ENCODE measurements at regions not wholly inside any gene's neighbourhood (a gene's known extent, or its start where the extent isn't known, plus 50 kb on each side); places are given as distances from the start of the nearest gene placed in this dataset.
"Not testable (repeated sequence)": the region's sequence is repeated elsewhere in the genome, so short reads cannot be mapped to it uniquely, and the experiment has no call there.

- no peak overlapping the region for H4K12ac ChIP-seq (ENCODE audit: low read depth, low read length)
- no peaks in the 10 kb centered on the region for H3K79me1 ChIP-seq (ENCODE audit: low read length)
- H4K91ac ChIP-seq (ENCODE audit: low read depth, low read length): no peak overlapping the region
- no peak overlapping the region for H2BK120ac ChIP-seq (ENCODE audit: insufficient read depth, low read length, poor library complexity)
- peaks cover 3% of the 10 kb centered on the region for H3K9me3 ChIP-seq (ENCODE audit: insufficient read depth, low read depth, low read length)
- no peak overlapping the region for H3K4me2 ChIP-seq (ENCODE audit: low read length)
- no peak overlapping the region for H3K27ac ChIP-seq (ENCODE audit: low read depth, low read length)
- no peak overlapping the region for H2AK5ac ChIP-seq (ENCODE audit: low read length)
- no peak overlapping the region for H3K9ac ChIP-seq (ENCODE audit: low read length)
- H3K14ac ChIP-seq (ENCODE audit: low read length): no peak overlapping the region
- no peaks in the 10 kb centered on the region for H3K79me2 ChIP-seq (ENCODE audit: control insufficient read depth, insufficient read depth, low read length, poor library complexity)
- H2AFZ ChIP-seq (ENCODE audit: insufficient read depth, low read length, poor library complexity): no peak overlapping the region
- no peak overlapping the region for H3K23ac ChIP-seq (ENCODE audit: low read length)
- no peak overlapping the region for H3K4me3 ChIP-seq (ENCODE audit: low read depth, low read length)
- no peak overlapping the region for H3K18ac ChIP-seq (ENCODE audit: low read length)
- no peaks in the 10 kb centered on the region for H3K27me3 ChIP-seq (ENCODE audit: insufficient read depth, low read length)
- no peaks in the 10 kb centered on the region for H3K36me3 ChIP-seq (ENCODE audit: control insufficient read depth in 1 of 2, insufficient read depth in 2 of 2, low read length in 2 of 2)
- H3K4ac ChIP-seq (ENCODE audit: low read depth, low read length): no peak overlapping the region
- peaks cover 0 to 2% of the 10 kb centered on the region in 2 experiments for H3K4me1 ChIP-seq (ENCODE audit: control insufficient read depth in 1 of 2, insufficient read depth in 2 of 2, low read length in 2 of 2)
- H2BK5ac ChIP-seq (ENCODE audit: low read depth, low read length, poor library complexity): no peak overlapping the region
- DNase-seq: no peak
- H2BK12ac ChIP-seq (ENCODE audit: low read length): no peak overlapping the region
- no peak overlapping the region for H4K8ac ChIP-seq (ENCODE audit: low read depth, low read length)
Observed at GRCh38 chr20:60187683-60188082, 229.5 kb downstream of the CDH26 start.

- DNase-seq: no peak
- H3K4ac ChIP-seq (ENCODE audit: low read depth, low read length): no peak overlapping the region
- no peak overlapping the region for H4K8ac ChIP-seq (ENCODE audit: low read depth, low read length)
- H2BK12ac ChIP-seq (ENCODE audit: low read length): no peak overlapping the region
- no peak overlapping the region for H3K27ac ChIP-seq (ENCODE audit: low read depth, low read length)
- no peak overlapping the region for H3K4me3 ChIP-seq (ENCODE audit: low read depth, low read length)
- no peaks in the 10 kb centered on the region for H3K27me3 ChIP-seq (ENCODE audit: insufficient read depth, low read length)
- no peak overlapping the region for H2AFZ ChIP-seq (ENCODE audit: insufficient read depth, low read length, poor library complexity)
- H2BK120ac ChIP-seq (ENCODE audit: insufficient read depth, low read length, poor library complexity): no peak overlapping the region
- no peaks in the 10 kb centered on the region for H3K79me2 ChIP-seq (ENCODE audit: control insufficient read depth, insufficient read depth, low read length, poor library complexity)
- H3K79me1 ChIP-seq (ENCODE audit: low read length): no peaks in the 10 kb centered on the region
- H4K12ac ChIP-seq (ENCODE audit: low read depth, low read length): no peak overlapping the region
- H2AK5ac ChIP-seq (ENCODE audit: low read length): no peak overlapping the region
- H3K23ac ChIP-seq (ENCODE audit: low read length): no peak overlapping the region
- H3K4me1 ChIP-seq (ENCODE audit: control insufficient read depth in 1 of 2, insufficient read depth in 2 of 2, low read length in 2 of 2): peaks cover 0 to 2% of the 10 kb centered on the region in 2 experiments
- no peaks in the 10 kb centered on the region for H3K36me3 ChIP-seq (ENCODE audit: control insufficient read depth in 1 of 2, insufficient read depth in 2 of 2, low read length in 2 of 2)
- no peak overlapping the region for H3K9ac ChIP-seq (ENCODE audit: low read length)
- H3K4me2 ChIP-seq (ENCODE audit: low read length): no peak overlapping the region
- no peak overlapping the region for H4K91ac ChIP-seq (ENCODE audit: low read depth, low read length)
- H3K14ac ChIP-seq (ENCODE audit: low read length): no peak overlapping the region
- H3K9me3 ChIP-seq (ENCODE audit: insufficient read depth, low read depth, low read length): peaks cover 5% of the 10 kb centered on the region
- H2BK5ac ChIP-seq (ENCODE audit: low read depth, low read length, poor library complexity): no peak overlapping the region
- no CpG with 5 or more reads among the region's 3 CpGs for WGBS (ENCODE audit: extremely low coverage, insufficient coverage, insufficient read length)
- no peak overlapping the region for H3K18ac ChIP-seq (ENCODE audit: low read length)
Observed at GRCh38 chr20:60191014-60191413, 232.8 kb downstream of the CDH26 start.

GRCh38 chr20:60192326-60192725 is 234.1 kb downstream of the CDH26 start:
- Histone ChIP-seq H3K14ac (ENCODE audit: low read length) (no peak overlapping the region), H4K8ac (ENCODE audit: low read depth, low read length) (no peak overlapping the region), H3K18ac (ENCODE audit: low read length) (no peak overlapping the region), H2BK120ac (ENCODE audit: insufficient read depth, low read length, poor library complexity) (no peak overlapping the region), H3K4ac (ENCODE audit: low read depth, low read length) (no peak overlapping the region), H3K4me3 (ENCODE audit: low read depth, low read length) (no peak overlapping the region), H2AK5ac (ENCODE audit: low read length) (no peak overlapping the region), H3K4me1 (ENCODE audit: control insufficient read depth in 1 of 2, insufficient read depth in 2 of 2, low read length in 2 of 2) (peaks cover 0 to 2% of the 10 kb centered on the region in 2 experiments), H2AFZ (ENCODE audit: insufficient read depth, low read length, poor library complexity) (no peak overlapping the region), H2BK5ac (ENCODE audit: low read depth, low read length, poor library complexity) (no peak overlapping the region), H3K79me1 (ENCODE audit: low read length) (no peaks in the 10 kb centered on the region), H3K9ac (ENCODE audit: low read length) (no peak overlapping the region), H3K23ac (ENCODE audit: low read length) (no peak overlapping the region), H3K27me3 (ENCODE audit: insufficient read depth, low read length) (no peaks in the 10 kb centered on the region), H3K27ac (ENCODE audit: low read depth, low read length) (no peak overlapping the region), H3K4me2 (ENCODE audit: low read length) (no peak overlapping the region), H2BK12ac (ENCODE audit: low read length) (no peak overlapping the region), H4K12ac (ENCODE audit: low read depth, low read length) (no peak overlapping the region), H3K79me2 (ENCODE audit: control insufficient read depth, insufficient read depth, low read length, poor library complexity) (no peaks in the 10 kb centered on the region), H3K9me3 (ENCODE audit: insufficient read depth, low read depth, low read length) (peaks cover 5% of the 10 kb centered on the region), H4K91ac (ENCODE audit: low read depth, low read length) (no peak overlapping the region), H3K36me3 (ENCODE audit: control insufficient read depth in 1 of 2, insufficient read depth in 2 of 2, low read length in 2 of 2) (no peaks in the 10 kb centered on the region)
- WGBS (ENCODE audit: extremely low coverage, insufficient coverage, insufficient read length): no CpG with 5 or more reads among the region's 1 CpG
- DNase-seq: no peak

- H3K79me2 ChIP-seq (ENCODE audit: control insufficient read depth, insufficient read depth, low read length, poor library complexity); H3K9ac ChIP-seq (ENCODE audit: low read length); H2BK120ac ChIP-seq (ENCODE audit: insufficient read depth, low read length, poor library complexity); H4K8ac ChIP-seq (ENCODE audit: low read depth, low read length); H3K18ac ChIP-seq (ENCODE audit: low read length); H2BK12ac ChIP-seq (ENCODE audit: low read length); H3K9me3 ChIP-seq (ENCODE audit: insufficient read depth, low read depth, low read length); H3K4me3 ChIP-seq (ENCODE audit: low read depth, low read length); H2AFZ ChIP-seq (ENCODE audit: insufficient read depth, low read length, poor library complexity); H4K12ac ChIP-seq (ENCODE audit: low read depth, low read length); H3K14ac ChIP-seq (ENCODE audit: low read length); H3K79me1 ChIP-seq (ENCODE audit: low read length); H3K23ac ChIP-seq (ENCODE audit: low read length); DNase-seq; H2AK5ac ChIP-seq (ENCODE audit: low read length); H3K27me3 ChIP-seq (ENCODE audit: insufficient read depth, low read length); H2BK5ac ChIP-seq (ENCODE audit: low read depth, low read length, poor library complexity); H3K27ac ChIP-seq (ENCODE audit: low read depth, low read length); H3K4ac ChIP-seq (ENCODE audit: low read depth, low read length); H3K4me2 ChIP-seq (ENCODE audit: low read length); H4K91ac ChIP-seq (ENCODE audit: low read depth, low read length); H3K36me3 ChIP-seq (ENCODE audit: control insufficient read depth in 1 of 2, insufficient read depth in 2 of 2, low read length in 2 of 2): not testable (repeated sequence)
- WGBS (ENCODE audit: extremely low coverage, insufficient coverage, insufficient read length): no CpG with 5 or more reads among the region's 3 CpGs
- peaks cover 3 to 13% of the 10 kb centered on the region in 2 experiments for H3K4me1 ChIP-seq (ENCODE audit: control insufficient read depth in 1 of 2, insufficient read depth in 2 of 2, low read length in 2 of 2)
Observed at GRCh38 chr20:60199132-60199531, 240.9 kb downstream of the CDH26 start.
